SH-SY5Y (cell line): ENCODE measurements at regions not wholly inside any gene's neighbourhood (a gene's known extent, or its start where the extent isn't known, plus 50 kb on each side); places are given as distances from the start of the nearest gene placed in this dataset.

ENCODE experiments used
- GATA2 ChIP-seq: IDR thresholded peaks from 2 replicates; pipeline ENCODE4 v1.6.1; 2011; ENCODE audit warnings: mild to moderate bottlenecking, low read depth, low read length
- GATA3 ChIP-seq: IDR thresholded peaks from 2 replicates; pipeline ENCODE4 v1.6.1; 2011; ENCODE audit warnings: low read depth, mild to moderate bottlenecking, low read length, moderate library complexity

DNA sequence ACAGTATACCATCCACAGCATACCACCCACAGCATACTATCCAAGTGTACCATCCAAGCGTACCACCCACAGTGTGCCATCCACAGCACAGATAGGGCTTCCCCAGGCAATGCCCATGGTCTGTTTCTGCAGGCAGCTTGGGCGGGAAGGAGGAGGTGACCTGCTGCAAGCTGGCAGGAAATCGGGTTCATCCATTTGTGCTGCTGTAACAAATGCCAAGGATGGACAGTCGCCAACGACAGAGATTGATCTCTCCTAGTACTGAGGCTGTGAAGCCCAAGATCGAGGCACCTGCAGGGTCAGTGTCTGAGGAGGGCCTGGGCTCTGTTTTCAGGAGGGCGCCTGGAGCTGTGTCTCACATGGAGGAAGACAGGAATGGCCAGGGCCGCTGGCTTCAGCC lies 93.6 kb upstream of the SNTG2 start:
- TF ChIP-seq GATA3, result no peak
- TF ChIP-seq GATA2, result no peak

DNA sequence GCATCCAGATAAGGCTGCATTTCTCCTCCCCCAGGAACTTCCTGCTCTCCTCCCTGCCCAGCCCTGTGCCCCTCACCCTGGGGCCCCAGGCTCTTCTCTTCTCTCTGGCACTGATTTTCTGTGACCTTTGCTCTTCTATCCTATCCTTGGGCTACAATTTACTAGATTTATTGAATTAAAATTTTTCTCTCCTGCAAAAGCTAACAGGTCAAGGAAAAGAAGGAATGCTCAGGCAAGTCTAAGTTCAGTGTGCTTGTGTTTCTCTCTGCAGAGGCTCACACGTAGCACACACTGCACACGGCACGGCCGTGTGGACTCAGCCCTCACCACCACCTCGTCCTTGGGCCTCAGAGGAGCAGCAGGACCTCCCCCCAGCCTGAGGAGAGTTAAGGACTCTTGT lies 94.2 kb upstream of the SNTG2 start:
- no peak for TF ChIP-seq GATA2
- no peak for TF ChIP-seq GATA3

DNA sequence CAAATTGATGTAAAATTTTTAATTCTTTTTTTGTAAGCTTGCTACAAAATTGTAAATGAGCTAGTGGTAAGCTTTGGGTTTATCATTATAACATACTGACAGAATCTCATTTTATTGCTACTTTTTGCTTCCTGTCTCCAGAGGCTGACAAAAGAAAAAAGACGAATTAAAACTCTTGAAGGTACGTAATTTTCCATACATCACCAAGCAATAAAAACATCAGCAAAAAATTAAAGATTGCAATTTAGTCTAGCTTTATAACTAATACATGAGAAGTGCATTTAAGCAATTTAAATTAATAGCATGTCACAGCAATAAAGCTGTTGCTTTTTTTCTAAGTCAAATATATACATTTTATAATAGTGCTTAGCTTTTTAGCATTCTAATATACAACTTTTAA lies 94.6 kb upstream of the SNTG2 start:
- TF ChIP-seq GATA3 (no peak), GATA2 (no peak)

DNA sequence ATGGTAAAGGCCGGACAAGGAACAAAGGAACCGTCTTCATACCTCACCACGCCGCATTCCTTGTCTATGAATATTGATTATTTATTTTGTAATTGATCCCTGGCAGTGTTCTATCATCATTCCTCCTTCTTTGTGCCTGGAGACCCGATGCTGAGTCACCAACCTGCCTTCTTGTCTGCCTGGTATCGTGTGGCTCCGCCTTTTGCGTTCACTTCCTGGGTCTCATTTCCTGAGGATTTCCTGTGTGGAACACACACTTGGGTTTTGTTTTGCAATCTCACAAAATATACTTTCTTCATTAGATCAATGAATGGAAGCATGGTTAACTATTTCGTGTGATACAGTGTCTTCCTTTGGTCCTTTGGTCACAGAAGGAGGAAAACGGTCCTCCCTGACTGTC lies 95.5 kb upstream of the SNTG2 start:
- TF ChIP-seq GATA2, result no peak
- no peak for TF ChIP-seq GATA3

DNA sequence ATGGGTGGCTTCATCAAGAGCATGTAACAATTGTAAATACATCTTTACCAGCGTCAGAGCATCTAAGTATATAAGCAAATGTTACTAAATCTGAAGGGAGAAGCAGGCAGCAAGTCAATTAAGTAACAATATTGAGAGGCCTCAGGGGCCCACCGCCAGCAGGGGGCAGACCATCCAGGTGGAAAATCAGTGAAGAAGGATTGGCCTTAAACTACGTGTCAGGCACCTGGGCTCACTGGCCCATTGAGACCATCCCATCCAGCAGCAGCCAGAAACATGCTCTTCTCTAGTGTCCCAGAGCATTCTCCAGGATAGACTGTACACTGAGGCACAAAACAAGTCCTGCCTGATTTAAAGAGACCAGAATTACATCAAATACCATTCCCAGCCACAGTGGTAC lies 96.2 kb upstream of the SNTG2 start:
- TF ChIP-seq GATA3, result no peak
- no peak for TF ChIP-seq GATA2

DNA sequence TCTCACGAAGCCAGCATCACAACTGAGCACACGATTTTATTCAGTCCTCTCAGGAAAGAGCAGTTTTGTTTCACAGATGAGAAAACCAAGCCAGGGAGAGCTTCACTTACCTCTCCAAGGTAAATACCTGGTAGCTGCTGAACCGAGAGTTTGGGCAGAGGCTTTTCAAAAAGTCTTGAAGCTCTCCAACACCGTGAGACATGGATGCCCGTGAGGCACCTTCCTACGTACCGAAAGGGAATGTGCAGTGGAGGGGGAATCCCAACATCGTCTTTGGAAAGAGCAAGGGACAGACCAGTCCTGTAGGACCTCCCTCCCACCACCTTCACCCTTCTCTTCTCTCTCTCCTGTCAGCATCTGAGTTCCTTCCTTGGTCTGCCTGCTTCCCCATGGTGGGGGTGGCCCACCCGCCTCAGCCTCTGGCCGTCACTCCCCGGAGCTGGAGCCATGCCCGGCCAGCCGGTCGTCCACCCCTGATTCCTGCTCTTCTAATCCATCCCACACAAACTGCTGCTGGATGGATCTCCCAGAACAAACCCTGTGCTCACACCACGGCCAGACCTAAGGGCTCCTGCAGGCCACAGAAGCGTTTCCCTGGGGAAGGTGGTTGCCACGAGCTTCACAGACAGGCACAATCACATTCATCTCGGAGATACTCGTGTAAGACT lies 97.3 kb upstream of the SNTG2 start:
- TF ChIP-seq GATA3, result no peak
- no peak for TF ChIP-seq GATA2

DNA sequence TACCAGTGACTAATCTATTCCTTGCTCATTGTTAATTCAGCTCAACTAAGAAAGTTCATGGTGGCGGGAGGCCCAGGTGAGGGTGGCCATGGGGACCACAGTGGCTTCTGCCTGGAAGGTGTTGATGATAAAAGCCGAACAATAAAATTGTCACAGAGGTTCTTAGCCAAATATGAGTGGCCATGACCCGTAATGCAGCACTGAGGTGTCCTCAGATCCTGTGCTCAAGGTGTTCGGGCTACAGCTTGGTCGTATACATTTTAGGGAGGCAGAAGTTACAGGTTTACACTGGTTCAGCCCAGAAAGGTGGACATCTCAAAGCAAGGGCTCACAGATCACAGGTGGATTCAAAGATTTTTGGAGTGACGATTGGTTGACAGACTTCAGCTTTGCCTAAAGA lies 98.5 kb upstream of the SNTG2 start:
- no peak for TF ChIP-seq GATA3
- TF ChIP-seq GATA2, result no peak

DNA sequence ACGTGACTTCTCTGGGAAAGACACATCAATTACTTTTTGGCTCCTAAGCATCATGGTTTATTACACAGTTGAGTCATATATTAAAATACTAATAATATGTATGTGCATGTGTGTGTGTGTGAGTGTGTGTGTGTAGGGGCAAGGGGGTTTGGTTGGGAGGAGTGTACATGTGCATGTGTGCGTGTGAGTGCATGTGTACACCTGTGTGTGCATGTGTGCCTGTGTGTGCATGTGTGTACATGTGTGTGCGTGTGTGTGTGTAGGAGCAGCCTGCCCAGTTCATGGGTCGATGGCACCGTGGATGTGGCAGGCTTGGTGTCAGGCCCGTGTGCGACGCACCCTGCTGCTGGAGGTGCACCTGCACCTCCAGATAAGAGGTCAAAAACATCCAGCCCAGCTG lies 99.0 kb upstream of the SNTG2 start:
- TF ChIP-seq GATA2 (no peak), GATA3 (no peak)

DNA sequence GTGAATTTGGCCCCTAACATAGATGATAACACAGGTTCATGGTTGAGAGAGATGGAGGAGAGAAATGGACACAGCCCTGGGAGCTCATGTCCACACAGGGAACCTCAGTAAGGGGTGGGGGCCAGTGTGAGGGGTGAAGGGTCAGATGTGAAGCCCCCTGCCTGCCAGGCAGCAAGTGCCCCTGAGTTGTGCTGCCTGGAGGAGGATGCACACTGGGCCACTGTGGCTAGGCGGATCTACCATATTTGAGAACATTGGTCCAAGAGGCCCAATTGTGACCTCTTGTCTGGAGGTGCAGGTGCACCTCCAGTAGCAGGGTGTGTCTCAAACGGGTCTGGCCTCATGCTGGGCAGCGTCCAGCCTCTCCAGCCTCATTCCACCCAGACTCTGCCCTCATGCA lies 99.6 kb upstream of the SNTG2 start:
- TF ChIP-seq GATA2 (no peak), GATA3 (no peak)

DNA sequence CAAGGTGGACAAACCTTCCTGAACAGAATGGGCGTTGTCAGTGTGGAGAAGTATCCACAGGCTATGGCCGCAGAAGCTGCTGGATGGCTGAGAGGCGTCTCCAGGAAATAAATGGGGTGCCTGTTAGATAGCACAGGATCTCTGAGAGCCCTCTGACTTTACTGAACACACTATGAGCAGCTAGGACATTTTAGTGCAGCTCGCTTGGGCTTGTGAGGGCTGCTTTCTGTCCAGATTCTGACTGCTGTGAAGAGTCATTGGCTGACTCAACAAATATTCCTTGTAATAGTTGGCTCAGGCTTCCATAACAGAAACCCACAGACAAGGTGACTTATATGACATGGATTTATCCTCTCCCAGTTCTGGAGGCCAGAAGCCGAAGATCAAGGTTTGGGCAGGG lies 100.2 kb upstream of the SNTG2 start:
- no peak for TF ChIP-seq GATA3
- no peak for TF ChIP-seq GATA2

DNA sequence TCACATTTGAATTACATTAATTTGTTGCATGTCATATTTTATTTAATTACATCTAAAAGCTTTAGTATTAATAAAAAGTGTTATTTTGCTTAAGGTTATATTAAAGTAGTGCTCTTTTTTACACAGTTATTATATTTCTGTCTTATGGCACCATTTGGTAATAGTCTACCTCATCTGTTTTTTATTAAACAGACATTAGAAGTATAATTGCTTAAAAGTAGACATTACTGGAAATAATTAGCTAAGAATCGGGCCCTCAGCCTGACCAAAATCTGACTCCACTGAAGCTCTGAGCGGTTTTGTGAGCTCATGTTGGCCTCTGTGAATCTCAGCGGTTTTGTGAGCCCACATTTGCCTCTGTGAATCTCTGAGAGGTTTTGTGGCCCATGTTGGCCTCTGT lies 102.5 kb upstream of the SNTG2 start:
- TF ChIP-seq GATA2, result no peak

DNA sequence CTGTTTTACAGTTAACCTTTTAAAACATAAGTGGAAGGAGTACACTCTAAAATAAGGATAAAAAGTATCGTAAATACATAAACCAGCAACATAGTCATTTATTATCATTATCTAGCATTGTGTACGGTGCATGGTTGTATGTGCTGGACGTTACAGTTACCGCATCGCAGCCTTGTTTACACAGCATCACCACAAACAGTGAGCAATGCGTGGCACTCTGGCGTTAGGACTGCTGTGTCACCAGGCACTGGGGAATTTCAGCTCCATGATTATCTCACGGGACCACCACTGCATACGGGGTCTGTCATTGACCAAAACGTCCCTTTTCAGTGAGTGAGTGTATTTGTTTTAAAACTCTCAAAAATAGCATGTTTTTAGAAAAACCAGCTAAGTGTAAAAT lies 103.0 kb upstream of the SNTG2 start:
- TF ChIP-seq GATA2 (no peak), GATA3 (no peak)

DNA sequence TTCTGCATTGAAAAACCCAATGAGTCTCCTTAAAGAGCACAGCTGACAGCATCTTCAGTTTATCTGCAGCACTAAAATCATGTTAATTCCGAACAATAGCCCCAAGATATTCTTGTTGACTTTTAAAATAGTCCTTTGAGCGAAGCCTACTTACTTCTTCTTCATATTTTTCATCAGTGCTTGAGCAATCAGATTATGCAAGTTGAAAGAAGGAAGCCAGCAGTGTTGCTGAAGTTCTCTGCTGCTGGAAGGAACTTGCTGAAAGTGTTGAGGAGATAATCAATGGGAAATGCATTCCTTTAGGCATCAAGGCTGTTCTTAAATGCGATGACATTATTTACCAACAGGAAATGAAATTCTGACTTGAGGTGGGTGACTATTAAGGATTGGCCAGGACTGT lies 105.9 kb upstream of the SNTG2 start:
- TF ChIP-seq GATA2 (no peak), GATA3 (no peak)

DNA sequence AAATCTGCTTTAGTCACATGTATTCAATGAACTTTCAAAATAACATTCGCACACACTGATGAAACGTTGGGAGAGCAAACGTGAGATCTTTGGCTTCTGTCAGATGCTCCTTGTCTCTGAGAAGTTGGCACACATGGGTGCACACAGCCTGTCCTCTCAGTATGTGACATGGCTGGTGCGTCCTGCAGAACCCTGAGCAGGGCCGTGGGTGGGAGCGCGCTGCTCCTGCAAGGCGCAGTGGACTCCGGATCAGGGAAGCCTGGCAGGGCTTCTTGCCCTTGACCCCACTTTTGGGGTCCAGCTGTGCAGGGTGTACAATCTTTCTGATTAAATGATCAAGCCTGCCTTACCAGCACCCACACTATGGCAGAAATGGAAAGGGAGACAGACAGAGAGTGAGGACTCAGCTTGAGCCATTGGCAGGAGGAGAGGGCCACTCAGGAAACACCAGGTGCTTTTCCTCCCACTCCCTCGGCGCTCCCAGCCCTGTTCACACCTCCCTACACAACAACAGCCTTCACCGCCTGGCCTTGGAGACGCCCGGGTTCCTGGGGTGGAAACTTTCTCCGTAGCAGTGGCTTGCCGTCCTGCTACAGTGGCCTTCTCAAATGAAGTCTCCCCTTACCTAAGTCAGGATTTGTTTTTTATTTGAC lies 108.4 kb upstream of the SNTG2 start:
- TF ChIP-seq GATA2 (no peak), GATA3 (no peak)

DNA sequence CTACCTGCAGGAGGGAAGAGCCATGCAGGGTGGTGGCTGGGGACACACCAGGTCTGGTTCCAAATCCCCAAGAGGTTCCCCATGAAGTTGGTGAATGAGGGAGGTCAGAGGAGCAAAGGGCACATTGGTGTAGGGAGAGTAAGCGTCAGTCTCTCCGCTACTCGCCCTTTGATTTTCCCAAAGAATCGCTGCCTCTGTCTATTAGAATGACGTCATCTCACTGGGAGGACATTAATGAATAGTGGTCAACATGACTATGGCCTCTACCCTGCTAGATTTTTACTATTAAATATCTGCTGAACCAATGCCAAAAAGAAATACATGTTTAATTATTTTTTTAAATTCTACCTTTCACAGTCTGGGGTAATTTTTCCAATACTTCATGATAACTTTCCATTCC lies 109.6 kb upstream of the SNTG2 start:
- TF ChIP-seq GATA3 (no peak), GATA2 (no peak)

DNA sequence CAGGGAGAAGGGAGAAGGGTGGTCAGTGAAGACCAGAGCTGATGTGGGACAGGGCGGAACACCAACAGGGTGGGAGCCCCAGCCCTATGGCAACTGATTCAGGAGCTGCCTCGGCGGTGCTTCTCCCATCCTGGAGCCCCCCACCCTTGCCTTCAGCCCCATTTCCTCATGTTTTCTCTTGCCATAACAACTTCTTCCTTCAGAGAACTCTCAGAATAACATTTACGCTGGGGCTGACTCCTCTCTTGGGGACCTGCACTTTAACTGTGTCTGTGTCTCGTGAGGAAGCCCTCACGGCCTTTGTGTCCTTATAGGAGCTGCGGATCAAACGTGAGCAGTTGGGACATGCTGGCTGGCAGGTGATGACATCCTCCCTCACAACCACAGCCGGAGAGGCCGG lies 116.4 kb upstream of the SNTG2 start:
- TF ChIP-seq GATA2, result no peak
- no peak for TF ChIP-seq GATA3

DNA sequence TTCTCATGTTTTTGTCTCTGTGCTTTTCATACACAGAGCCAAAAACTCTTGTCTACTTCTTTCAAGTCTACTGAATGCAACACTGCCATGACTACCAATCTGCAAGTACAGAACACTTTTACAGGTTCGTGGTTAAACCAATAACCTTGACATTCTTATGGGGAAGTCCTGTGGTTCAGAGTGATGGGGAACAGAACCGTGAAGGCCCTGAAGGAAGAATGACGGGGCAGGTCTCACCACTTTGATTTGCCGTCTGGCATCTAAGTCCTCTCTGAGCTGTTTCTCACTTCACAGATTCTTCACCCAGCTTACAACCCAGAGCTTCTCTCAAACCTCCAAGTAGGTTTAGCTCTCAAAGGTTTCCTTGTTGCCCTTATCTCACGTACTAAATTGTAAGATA lies 117.5 kb upstream of the SNTG2 start:
- no peak for TF ChIP-seq GATA3
- no peak for TF ChIP-seq GATA2
